ENCODE measurements at regions not wholly inside any gene's neighbourhood (a gene's known extent, or its start where the extent isn't known, plus 50 kb on each side); places are given as distances from the start of the nearest gene placed in this dataset.

GRCh38 chr2:18104595-18105224, 226.2 kb downstream of the KCNS3 start:
- ATAC-seq (replicated peaks in 1 of 4) (no peak), DNase-seq (no peak)
- Mint-ChIP-seq H3K4me3 (no peak overlapping the region), H3K9me3 (no peaks in the 10 kb centered on the region), H3K4me1 (no peaks in the 10 kb centered on the region), H3K27me3 (peaks cover 3 to 11% of the 10 kb centered on the region in 2 donors), H3K36me3 (no peaks in the 10 kb centered on the region), H3K27ac (no peak overlapping the region)
- ChIA-PET POLR2A (no interaction called here), CTCF (no interaction called here)
- no peaks in the 10 kb centered on the region for H3K4me1 ChIP-seq (ENCODE audit: control insufficient read depth in 1 of 2, extremely low read depth in 1 of 2, insufficient read depth in 2 of 2, low read length in 2 of 2)
- no peaks in the 10 kb centered on the region for H3K36me3 ChIP-seq (ENCODE audit: control insufficient read depth in 2 of 2, extremely low read depth in 1 of 2, insufficient read depth in 1 of 2, low read length in 1 of 2)
- no peaks in the 10 kb centered on the region for H3K9me3 ChIP-seq
- H3K4me3 ChIP-seq (ENCODE audit: control insufficient read depth in 1 of 2, extremely low read depth in 1 of 2, low read length in 1 of 2), result no peak overlapping the region
- no peak overlapping the region for H3K27ac ChIP-seq (ENCODE audit: low read length)
- H3K27me3 ChIP-seq (replicated peaks in 1 of 2; ENCODE audit: control insufficient read depth in 2 of 2, extremely low read depth in 1 of 2, insufficient read depth in 2 of 2, low read length in 1 of 2), result no peaks in the 10 kb centered on the region
- 63% methylated on average over 3 of the region's 5 CpGs for WGBS (ENCODE audit: insufficient coverage)

- Histone ChIP-seq H3K27ac (ENCODE audit: low read length) (no peak overlapping the region), H3K4me3 (ENCODE audit: control insufficient read depth in 1 of 2, extremely low read depth in 1 of 2, low read length in 1 of 2) (no peak overlapping the region), H3K9me3 (no peaks in the 10 kb centered on the region), H3K27me3 (replicated peaks in 1 of 2; ENCODE audit: control insufficient read depth in 2 of 2, extremely low read depth in 1 of 2, insufficient read depth in 2 of 2, low read length in 1 of 2) (no peaks in the 10 kb centered on the region), H3K36me3 (ENCODE audit: control insufficient read depth in 2 of 2, extremely low read depth in 1 of 2, insufficient read depth in 1 of 2, low read length in 1 of 2) (no peaks in the 10 kb centered on the region), H3K4me1 (ENCODE audit: control insufficient read depth in 1 of 2, extremely low read depth in 1 of 2, insufficient read depth in 2 of 2, low read length in 2 of 2) (no peaks in the 10 kb centered on the region)
- POLR2A ChIA-PET, result no interaction called here
- ATAC-seq (replicated peaks in 1 of 4) (no peak), DNase-seq (no peak)
- Mint-ChIP-seq H3K9me3 (no peaks in the 10 kb centered on the region), H3K4me3 (no peak overlapping the region), H3K27ac (no peak overlapping the region), H3K27me3 (peaks cover 0 to 6% of the 10 kb centered on the region in 2 donors), H3K4me1 (no peaks in the 10 kb centered on the region), H3K36me3 (no peaks in the 10 kb centered on the region)
- WGBS (ENCODE audit: insufficient coverage), result 100% methylated on average over 1 of the region's 4 CpGs
- CTCF ChIA-PET, result no interaction called here
Observed at GRCh38 chr2:18096836-18097405, 218.5 kb downstream of the KCNS3 start.

DNA sequence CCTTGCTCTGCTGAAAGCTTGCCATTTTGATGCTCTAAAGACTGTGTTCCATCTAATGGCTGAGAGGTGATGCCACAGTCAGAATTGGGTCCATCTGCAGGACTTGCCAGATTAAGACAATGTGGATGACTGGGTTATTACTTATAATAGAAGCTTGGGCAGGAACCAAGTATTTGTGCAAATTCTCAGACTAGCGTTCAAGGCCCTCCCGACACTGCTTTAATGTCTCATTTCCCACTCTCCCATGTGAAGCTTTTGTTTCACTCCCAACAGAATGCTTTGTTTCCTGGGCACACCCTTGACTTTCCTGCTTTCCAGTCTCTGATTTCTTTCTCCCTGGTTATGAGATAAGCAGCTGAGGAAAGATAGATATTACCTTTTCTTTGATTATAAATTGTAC, 215.8 kb downstream of the KCNS3 start:
- Histone ChIP-seq H3K9me3 (no peaks in the 10 kb centered on the region), H3K36me3 (ENCODE audit: control insufficient read depth in 2 of 2, extremely low read depth in 1 of 2, insufficient read depth in 1 of 2, low read length in 1 of 2) (no peaks in the 10 kb centered on the region), H3K27ac (ENCODE audit: low read length) (no peak overlapping the region), H3K4me3 (ENCODE audit: control insufficient read depth in 1 of 2, extremely low read depth in 1 of 2, low read length in 1 of 2) (no peak overlapping the region), H3K27me3 (replicated peaks in 1 of 2; ENCODE audit: control insufficient read depth in 2 of 2, extremely low read depth in 1 of 2, insufficient read depth in 2 of 2, low read length in 1 of 2) (no peaks in the 10 kb centered on the region), H3K4me1 (ENCODE audit: control insufficient read depth in 1 of 2, extremely low read depth in 1 of 2, insufficient read depth in 2 of 2, low read length in 2 of 2) (no peaks in the 10 kb centered on the region)
- no peaks in the 10 kb centered on the region for H3K9me3 Mint-ChIP-seq
- H3K27ac Mint-ChIP-seq, result no peak overlapping the region
- no peaks in the 10 kb centered on the region for H3K4me1 Mint-ChIP-seq
- no peak for DNase-seq
- WGBS (ENCODE audit: insufficient coverage), result 33% methylated on average over 1 of the region's 2 CpGs
- no peaks in the 10 kb centered on the region for H3K36me3 Mint-ChIP-seq
- ChIA-PET POLR2A (interaction anchor here in 1 of 2 donors (0.6 kb wide), 1 partner anchor 1751 kb away, joined by 3 read pairs; no protein-coding TSS in a partner anchor), CTCF (no interaction called here)
- no peaks in the 10 kb centered on the region for H3K27me3 Mint-ChIP-seq
- no peak for ATAC-seq (replicated peaks in 1 of 4)
- H3K4me3 Mint-ChIP-seq, result no peak overlapping the region

- Mint-ChIP-seq H3K4me3 (no peak overlapping the region), H3K36me3 (no peaks in the 10 kb centered on the region), H3K27ac (no peak overlapping the region), H3K9me3 (no peaks in the 10 kb centered on the region), H3K4me1 (no peaks in the 10 kb centered on the region), H3K27me3 (peaks cover 0 to 5% of the 10 kb centered on the region in 2 donors)
- CTCF ChIA-PET, result no interaction called here
- H3K4me1 ChIP-seq (ENCODE audit: control insufficient read depth in 1 of 2, extremely low read depth in 1 of 2, insufficient read depth in 2 of 2, low read length in 2 of 2), result no peaks in the 10 kb centered on the region
- H3K27ac ChIP-seq (ENCODE audit: low read length), result no peak overlapping the region
- H3K36me3 ChIP-seq (ENCODE audit: control insufficient read depth in 2 of 2, extremely low read depth in 1 of 2, insufficient read depth in 1 of 2, low read length in 1 of 2), result no peaks in the 10 kb centered on the region
- 100% methylated on average over 1 of the region's 3 CpGs for WGBS (ENCODE audit: insufficient coverage)
- no peak overlapping the region for H3K4me3 ChIP-seq (ENCODE audit: control insufficient read depth in 1 of 2, extremely low read depth in 1 of 2, low read length in 1 of 2)
- DNase-seq (no peak), ATAC-seq (replicated peaks in 1 of 4) (no peak)
- no peaks in the 10 kb centered on the region for H3K27me3 ChIP-seq (replicated peaks in 1 of 2; ENCODE audit: control insufficient read depth in 2 of 2, extremely low read depth in 1 of 2, insufficient read depth in 2 of 2, low read length in 1 of 2)
- no peaks in the 10 kb centered on the region for H3K9me3 ChIP-seq
- POLR2A ChIA-PET, result no interaction called here
Observed at GRCh38 chr2:18093196-18093595, 214.7 kb downstream of the KCNS3 start.

- Histone ChIP-seq H3K27ac (ENCODE audit: low read length) (no peak overlapping the region), H3K4me3 (ENCODE audit: control insufficient read depth in 1 of 2, extremely low read depth in 1 of 2, low read length in 1 of 2) (no peak overlapping the region), H3K36me3 (ENCODE audit: control insufficient read depth in 2 of 2, extremely low read depth in 1 of 2, insufficient read depth in 1 of 2, low read length in 1 of 2) (no peaks in the 10 kb centered on the region), H3K9me3 (no peaks in the 10 kb centered on the region), H3K27me3 (replicated peaks in 1 of 2; ENCODE audit: control insufficient read depth in 2 of 2, extremely low read depth in 1 of 2, insufficient read depth in 2 of 2, low read length in 1 of 2) (no peaks in the 10 kb centered on the region), H3K4me1 (ENCODE audit: control insufficient read depth in 1 of 2, extremely low read depth in 1 of 2, insufficient read depth in 2 of 2, low read length in 2 of 2) (no peaks in the 10 kb centered on the region)
- Mint-ChIP-seq H3K9me3 (no peaks in the 10 kb centered on the region), H3K4me1 (no peaks in the 10 kb centered on the region), H3K36me3 (no peaks in the 10 kb centered on the region), H3K27ac (no peak overlapping the region), H3K4me3 (no peak overlapping the region), H3K27me3 (peaks cover 0 to 8% of the 10 kb centered on the region in 2 donors)
- WGBS (ENCODE audit: insufficient coverage), result 86% methylated on average over 1 of the region's 1 CpG
- POLR2A ChIA-PET, result no interaction called here
- CTCF ChIA-PET, result no interaction called here
- no peak for DNase-seq
- no peak for ATAC-seq (replicated peaks in 1 of 4)
Observed at GRCh38 chr2:18092760-18093159, 214.3 kb downstream of the KCNS3 start.

GRCh38 chr2:18085593-18085992, 207.1 kb downstream of the KCNS3 start:
- Mint-ChIP-seq H3K27me3 (peaks cover 0 to 12% of the 10 kb centered on the region in 2 donors), H3K4me3 (no peak overlapping the region), H3K4me1 (no peaks in the 10 kb centered on the region), H3K36me3 (no peaks in the 10 kb centered on the region), H3K9me3 (peaks cover 0 to 7% (median 0%) of the 10 kb centered on the region in 3 donors), H3K27ac (no peak overlapping the region)
- no peaks in the 10 kb centered on the region for H3K27me3 ChIP-seq (replicated peaks in 1 of 2; ENCODE audit: control insufficient read depth in 2 of 2, extremely low read depth in 1 of 2, insufficient read depth in 2 of 2, low read length in 1 of 2)
- POLR2A ChIA-PET, result no interaction called here
- no peaks in the 10 kb centered on the region for H3K36me3 ChIP-seq (ENCODE audit: control insufficient read depth in 2 of 2, extremely low read depth in 1 of 2, insufficient read depth in 1 of 2, low read length in 1 of 2)
- CTCF ChIA-PET, result no interaction called here
- no peaks in the 10 kb centered on the region for H3K4me1 ChIP-seq (ENCODE audit: control insufficient read depth in 1 of 2, extremely low read depth in 1 of 2, insufficient read depth in 2 of 2, low read length in 2 of 2)
- no peak for ATAC-seq (replicated peaks in 1 of 4)
- H3K9me3 ChIP-seq, result no peaks in the 10 kb centered on the region
- no peak for DNase-seq
- no peak overlapping the region for H3K4me3 ChIP-seq (ENCODE audit: control insufficient read depth in 1 of 2, extremely low read depth in 1 of 2, low read length in 1 of 2)
- H3K27ac ChIP-seq (ENCODE audit: low read length), result no peak overlapping the region

DNA sequence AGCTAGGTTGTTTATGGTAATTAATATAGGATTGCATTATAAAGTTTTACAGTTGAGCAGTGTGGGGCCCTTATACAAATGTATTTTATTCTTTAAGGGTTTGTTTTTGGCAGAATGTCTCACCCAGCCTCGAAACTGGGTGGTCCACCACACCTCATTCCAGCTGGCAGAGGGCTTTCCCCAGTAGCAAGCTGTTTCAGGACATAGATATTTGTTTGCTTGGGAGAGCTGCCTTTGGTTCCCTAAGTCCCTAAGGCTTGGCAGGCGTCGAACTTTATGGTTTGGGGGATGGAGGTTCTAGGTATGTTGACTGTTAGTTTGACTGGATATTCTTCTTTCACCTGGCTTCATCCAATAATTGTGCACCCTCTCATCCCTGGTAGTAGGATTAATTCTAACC, 205.9 kb downstream of the KCNS3 start:
- Histone ChIP-seq H3K36me3 (ENCODE audit: control insufficient read depth in 2 of 2, extremely low read depth in 1 of 2, insufficient read depth in 1 of 2, low read length in 1 of 2) (no peaks in the 10 kb centered on the region), H3K27ac (ENCODE audit: low read length) (no peak overlapping the region), H3K9me3 (no peaks in the 10 kb centered on the region), H3K4me1 (ENCODE audit: control insufficient read depth in 1 of 2, extremely low read depth in 1 of 2, insufficient read depth in 2 of 2, low read length in 2 of 2) (no peaks in the 10 kb centered on the region), H3K27me3 (replicated peaks in 1 of 2; ENCODE audit: control insufficient read depth in 2 of 2, extremely low read depth in 1 of 2, insufficient read depth in 2 of 2, low read length in 1 of 2) (no peaks in the 10 kb centered on the region), H3K4me3 (ENCODE audit: control insufficient read depth in 1 of 2, extremely low read depth in 1 of 2, low read length in 1 of 2) (no peak overlapping the region)
- POLR2A ChIA-PET, result no interaction called here
- no peak for ATAC-seq (replicated peaks in 1 of 4)
- H3K4me3 Mint-ChIP-seq, result no peak overlapping the region
- no peaks in the 10 kb centered on the region for H3K4me1 Mint-ChIP-seq
- no CpG with 5 or more reads among the region's 3 CpGs for WGBS (ENCODE audit: insufficient coverage)
- peaks cover 0 to 12% of the 10 kb centered on the region in 2 donors for H3K27me3 Mint-ChIP-seq
- no peaks in the 10 kb centered on the region for H3K36me3 Mint-ChIP-seq
- no peak overlapping the region for H3K27ac Mint-ChIP-seq
- peaks cover 0 to 7% (median 0%) of the 10 kb centered on the region in 3 donors for H3K9me3 Mint-ChIP-seq
- CTCF ChIA-PET, result no interaction called here
- no peak for DNase-seq
